HL-60 (cell line): ENCODE measurements at regions not wholly inside any gene's neighbourhood (a gene's known extent, or its start where the extent isn't known, plus 50 kb on each side); places are given as distances from the start of the nearest gene placed in this dataset.

Experiments used
- DNase-seq, 2 experiments: peaks; one replicate each; pipeline ENCODE4 v3.0.0-alpha.2; 2010 to 2020; ENCODE audit warnings: low read depth in 1 of 2, low spot score in 1 of 2
- H3K27ac ChIP-seq: fragments of 250-450 bp; sonication (Bioruptor Pico); replicated peaks from 2 replicates; pipeline ENCODE4 v1.5.1; 2020; ENCODE audit warnings: mild to moderate bottlenecking, moderate library complexity
- H3K27me3 ChIP-seq: fragments of 250-450 bp; sonication (Bioruptor Pico); 2 replicates; pipeline ENCODE4 v1.5.1; 2021; ENCODE audit warnings: mild to moderate bottlenecking, moderate library complexity; ENCODE audit not compliant: insufficient read depth, poor library complexity, severe bottlenecking
- H3K4me3 ChIP-seq: replicated peaks from 2 replicates; pipeline ENCODE4 v1.5.1; 2011; ENCODE audit warnings: mild to moderate bottlenecking, control low read depth, low read length; ENCODE audit not compliant: insufficient read depth
- GABPA ChIP-seq: IDR thresholded peaks from 2 replicates; pipeline ENCODE4 v1.6.1; 2012; ENCODE audit warnings: low read depth
- POLR2AphosphoS5 ChIP-seq: IDR thresholded peaks from 2 replicates; pipeline ENCODE4 v1.6.1; 2012; ENCODE audit warnings: low read depth
- SPI1 ChIP-seq: IDR thresholded peaks from 2 replicates; pipeline ENCODE4 v1.6.1; 2012; ENCODE audit warnings: low read depth, mild to moderate bottlenecking, borderline replicate concordance
- TF ChIP-seq, protein P1 (sequence below): IDR thresholded peaks from 2 replicates; pipeline ENCODE4 v1.6.1; 2012; ENCODE audit warnings: low read depth; ENCODE audit not compliant: insufficient replicate concordance
- TF ChIP-seq, protein P2 (sequence below): IDR thresholded peaks from one replicate; pipeline ENCODE4 v1.5.1; 2011; ENCODE audit warnings: low read length, control low read depth, inconsistent platforms; ENCODE audit not compliant: insufficient read depth

DNA sequence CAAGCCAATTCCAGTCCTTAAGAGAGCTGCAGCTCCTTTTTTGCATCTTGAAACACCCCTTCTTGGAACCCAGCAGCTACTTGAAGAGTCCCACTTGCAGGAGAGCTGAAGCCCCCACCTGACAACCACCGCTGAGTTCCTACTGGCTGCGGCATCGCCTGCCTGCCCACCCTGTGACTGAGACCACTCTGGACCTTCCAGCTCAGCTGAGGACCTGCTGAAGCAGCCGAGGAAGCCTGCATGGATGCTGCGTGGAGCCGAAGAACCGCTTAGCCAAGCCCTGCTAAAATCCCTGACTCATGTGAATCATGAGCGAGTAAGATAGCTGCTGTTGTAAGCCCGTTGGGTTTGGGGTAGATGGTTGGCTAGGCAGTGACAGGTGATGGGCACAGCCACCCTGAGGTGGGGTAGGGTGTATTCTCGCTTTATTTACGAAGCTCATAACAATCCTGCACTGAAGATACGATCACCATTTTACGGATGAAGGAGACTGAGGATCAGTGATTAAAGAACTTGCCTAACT lies 78.4 kb downstream of the INHBB start:
- TF ChIP-seq, protein P1, sequence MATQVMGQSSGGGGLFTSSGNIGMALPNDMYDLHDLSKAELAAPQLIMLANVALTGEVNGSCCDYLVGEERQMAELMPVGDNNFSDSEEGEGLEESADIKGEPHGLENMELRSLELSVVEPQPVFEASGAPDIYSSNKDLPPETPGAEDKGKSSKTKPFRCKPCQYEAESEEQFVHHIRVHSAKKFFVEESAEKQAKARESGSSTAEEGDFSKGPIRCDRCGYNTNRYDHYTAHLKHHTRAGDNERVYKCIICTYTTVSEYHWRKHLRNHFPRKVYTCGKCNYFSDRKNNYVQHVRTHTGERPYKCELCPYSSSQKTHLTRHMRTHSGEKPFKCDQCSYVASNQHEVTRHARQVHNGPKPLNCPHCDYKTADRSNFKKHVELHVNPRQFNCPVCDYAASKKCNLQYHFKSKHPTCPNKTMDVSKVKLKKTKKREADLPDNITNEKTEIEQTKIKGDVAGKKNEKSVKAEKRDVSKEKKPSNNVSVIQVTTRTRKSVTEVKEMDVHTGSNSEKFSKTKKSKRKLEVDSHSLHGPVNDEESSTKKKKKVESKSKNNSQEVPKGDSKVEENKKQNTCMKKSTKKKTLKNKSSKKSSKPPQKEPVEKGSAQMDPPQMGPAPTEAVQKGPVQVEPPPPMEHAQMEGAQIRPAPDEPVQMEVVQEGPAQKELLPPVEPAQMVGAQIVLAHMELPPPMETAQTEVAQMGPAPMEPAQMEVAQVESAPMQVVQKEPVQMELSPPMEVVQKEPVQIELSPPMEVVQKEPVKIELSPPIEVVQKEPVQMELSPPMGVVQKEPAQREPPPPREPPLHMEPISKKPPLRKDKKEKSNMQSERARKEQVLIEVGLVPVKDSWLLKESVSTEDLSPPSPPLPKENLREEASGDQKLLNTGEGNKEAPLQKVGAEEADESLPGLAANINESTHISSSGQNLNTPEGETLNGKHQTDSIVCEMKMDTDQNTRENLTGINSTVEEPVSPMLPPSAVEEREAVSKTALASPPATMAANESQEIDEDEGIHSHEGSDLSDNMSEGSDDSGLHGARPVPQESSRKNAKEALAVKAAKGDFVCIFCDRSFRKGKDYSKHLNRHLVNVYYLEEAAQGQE = no peak
- TF ChIP-seq, protein P2, sequence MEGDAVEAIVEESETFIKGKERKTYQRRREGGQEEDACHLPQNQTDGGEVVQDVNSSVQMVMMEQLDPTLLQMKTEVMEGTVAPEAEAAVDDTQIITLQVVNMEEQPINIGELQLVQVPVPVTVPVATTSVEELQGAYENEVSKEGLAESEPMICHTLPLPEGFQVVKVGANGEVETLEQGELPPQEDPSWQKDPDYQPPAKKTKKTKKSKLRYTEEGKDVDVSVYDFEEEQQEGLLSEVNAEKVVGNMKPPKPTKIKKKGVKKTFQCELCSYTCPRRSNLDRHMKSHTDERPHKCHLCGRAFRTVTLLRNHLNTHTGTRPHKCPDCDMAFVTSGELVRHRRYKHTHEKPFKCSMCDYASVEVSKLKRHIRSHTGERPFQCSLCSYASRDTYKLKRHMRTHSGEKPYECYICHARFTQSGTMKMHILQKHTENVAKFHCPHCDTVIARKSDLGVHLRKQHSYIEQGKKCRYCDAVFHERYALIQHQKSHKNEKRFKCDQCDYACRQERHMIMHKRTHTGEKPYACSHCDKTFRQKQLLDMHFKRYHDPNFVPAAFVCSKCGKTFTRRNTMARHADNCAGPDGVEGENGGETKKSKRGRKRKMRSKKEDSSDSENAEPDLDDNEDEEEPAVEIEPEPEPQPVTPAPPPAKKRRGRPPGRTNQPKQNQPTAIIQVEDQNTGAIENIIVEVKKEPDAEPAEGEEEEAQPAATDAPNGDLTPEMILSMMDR = no peak
- TF ChIP-seq SPI1 = no peak
- no peak for TF ChIP-seq POLR2AphosphoS5
- TF ChIP-seq GABPA = no peak
- DNase-seq = no peak
- Histone ChIP-seq H3K4me3 (no peak overlapping the region), H3K27me3 (no peaks in the 10 kb centered on the region), H3K27ac (no peak overlapping the region)

DNA sequence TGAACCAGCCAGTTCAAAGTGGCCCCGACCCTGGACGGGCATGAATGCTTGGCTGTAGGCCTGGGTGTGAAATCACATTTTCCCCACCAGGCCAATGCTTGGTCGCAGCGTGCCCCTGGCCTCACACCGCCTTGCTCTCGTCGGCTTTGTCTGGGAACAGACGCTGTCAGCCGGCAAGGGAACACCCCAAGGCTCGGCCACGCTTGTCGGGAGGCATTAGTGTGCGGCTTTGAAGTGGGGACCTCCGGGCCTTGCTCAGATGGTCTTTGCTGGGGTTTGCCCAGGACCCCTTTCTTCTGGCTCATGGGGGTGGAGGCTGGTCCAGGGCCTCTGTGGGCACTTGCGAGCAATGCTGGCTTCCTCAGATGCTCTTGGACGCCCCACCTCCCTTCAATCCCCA lies 79.1 kb downstream of the INHBB start:
- Histone ChIP-seq H3K4me3 (no peak overlapping the region), H3K27me3 (no peaks in the 10 kb centered on the region), H3K27ac (no peak overlapping the region)
- no peak for TF ChIP-seq SPI1
- TF ChIP-seq, protein P1 = no peak
- no peak for TF ChIP-seq POLR2AphosphoS5
- TF ChIP-seq, protein P2 = no peak
- TF ChIP-seq GABPA = no peak
- DNase-seq = no peak

DNA sequence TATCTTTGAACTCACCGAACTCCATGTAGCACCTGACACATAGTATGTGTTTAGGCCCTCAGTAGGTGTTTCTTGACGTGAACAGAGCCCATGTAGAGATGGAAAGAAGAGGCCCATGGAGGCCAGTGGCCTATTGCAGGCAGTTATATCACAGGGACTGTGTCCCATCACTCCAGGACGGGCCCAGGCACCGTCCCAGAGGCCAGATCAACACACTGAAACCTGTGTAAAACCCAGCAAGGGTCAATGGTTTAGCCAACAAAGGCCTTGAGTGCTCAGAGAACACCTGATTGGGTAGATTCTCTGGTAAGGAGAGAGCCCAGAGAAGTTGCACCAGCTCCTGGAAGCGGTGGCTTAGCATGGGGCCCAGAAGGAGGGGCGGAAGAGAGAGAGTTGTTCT lies 82.8 kb downstream of the INHBB start:
- H3K27ac ChIP-seq = no peak overlapping the region
- TF ChIP-seq, protein P1 = no peak
- TF ChIP-seq GABPA = no peak
- TF ChIP-seq, protein P2 = no peak
- TF ChIP-seq POLR2AphosphoS5 = no peak
- TF ChIP-seq SPI1 = no peak
- no peak for DNase-seq
- H3K4me3 ChIP-seq = no peak overlapping the region
- H3K27me3 ChIP-seq = no peaks in the 10 kb centered on the region
